ENCODE measurements at regions not wholly inside any gene's neighbourhood (a gene's known extent, or its start where the extent isn't known, plus 50 kb on each side); places are given as distances from the start of the nearest gene placed in this dataset.
"Not testable (repeated sequence)": the region's sequence is repeated elsewhere in the genome, so short reads cannot be mapped to it uniquely, and the experiment has no call there.

- DNase-seq (ENCODE audit: extremely low read depth in 1 of 2, low read depth in 1 of 2) = no peak
Measured at GRCh38 chr6:20263059-20263458, 50.8 kb upstream of the MBOAT1 start.

- DNase-seq (ENCODE audit: extremely low read depth in 1 of 2, low read depth in 1 of 2) = no peak
Measured at GRCh38 chr6:20265842-20266241, 53.6 kb upstream of the MBOAT1 start.

GRCh38 chr6:20266851-20267608 lies 54.8 kb upstream of the MBOAT1 start:
- DNase-seq (ENCODE audit: extremely low read depth in 1 of 2, low read depth in 1 of 2) = no peak

- DNase-seq (ENCODE audit: extremely low read depth in 1 of 2, low read depth in 1 of 2) = no peak
Measured at GRCh38 chr6:20269181-20269580, 56.9 kb upstream of the MBOAT1 start.

- DNase-seq (ENCODE audit: extremely low read depth in 1 of 2, low read depth in 1 of 2) = no peak
Measured at GRCh38 chr6:20271818-20272217, 59.5 kb upstream of the MBOAT1 start.

- DNase-seq (ENCODE audit: extremely low read depth in 1 of 2, low read depth in 1 of 2) = no peak
Measured at GRCh38 chr6:20274137-20274536, 61.9 kb upstream of the MBOAT1 start.

GRCh38 chr6:20275837-20276236 lies 63.6 kb upstream of the MBOAT1 start:
- not testable (repeated sequence) for DNase-seq (ENCODE audit: extremely low read depth in 1 of 2, low read depth in 1 of 2)

GRCh38 chr6:20277724-20278123 lies 65.5 kb upstream of the MBOAT1 start:
- not testable (repeated sequence) for DNase-seq (ENCODE audit: extremely low read depth in 1 of 2, low read depth in 1 of 2)

GRCh38 chr6:20279051-20279450 lies 66.8 kb upstream of the MBOAT1 start:
- no peak for DNase-seq (ENCODE audit: extremely low read depth in 1 of 2, low read depth in 1 of 2)

GRCh38 chr6:20279608-20280287 lies 67.5 kb upstream of the MBOAT1 start:
- no peak for DNase-seq (ENCODE audit: extremely low read depth in 1 of 2, low read depth in 1 of 2)

- no peak for DNase-seq (ENCODE audit: extremely low read depth in 1 of 2, low read depth in 1 of 2)
Measured at GRCh38 chr6:20280288-20280621, 68.0 kb upstream of the MBOAT1 start.

- DNase-seq (ENCODE audit: extremely low read depth in 1 of 2, low read depth in 1 of 2) = no peak
Measured at GRCh38 chr6:20284672-20285071, 72.4 kb upstream of the MBOAT1 start.

- no peak for DNase-seq (ENCODE audit: extremely low read depth in 1 of 2, low read depth in 1 of 2)
Measured at GRCh38 chr6:20286968-20287565, 74.8 kb upstream of the MBOAT1 start.

- DNase-seq (ENCODE audit: extremely low read depth in 1 of 2, low read depth in 1 of 2) = peak; percentile 35 to 49
Measured at GRCh38 chr6:20291764-20292580, 79.7 kb upstream of the MBOAT1 start.

- DNase-seq (ENCODE audit: extremely low read depth in 1 of 2, low read depth in 1 of 2) = no peak
Measured at GRCh38 chr6:20292905-20293304, 80.6 kb upstream of the MBOAT1 start.

- DNase-seq (ENCODE audit: extremely low read depth in 1 of 2, low read depth in 1 of 2) = no peak
Measured at GRCh38 chr6:20301256-20301655, 89.0 kb upstream of the MBOAT1 start.

- DNase-seq (ENCODE audit: extremely low read depth in 1 of 2, low read depth in 1 of 2) = no peak
Measured at GRCh38 chr6:20302168-20302567, 89.9 kb upstream of the MBOAT1 start.

- no peak for DNase-seq (ENCODE audit: extremely low read depth in 1 of 2, low read depth in 1 of 2)
Measured at GRCh38 chr6:20302702-20303251, 90.5 kb upstream of the MBOAT1 start.

GRCh38 chr6:20306491-20306890 lies 94.2 kb upstream of the MBOAT1 start:
- DNase-seq (ENCODE audit: extremely low read depth in 1 of 2, low read depth in 1 of 2) = no peak

GRCh38 chr6:20309186-20309585 lies 92.5 kb upstream of the E2F3 start:
- DNase-seq (ENCODE audit: extremely low read depth in 1 of 2, low read depth in 1 of 2) = no peak

GRCh38 chr6:20310185-20310584 lies 91.5 kb upstream of the E2F3 start:
- no peak for DNase-seq (ENCODE audit: extremely low read depth in 1 of 2, low read depth in 1 of 2)
